LNCaP clone FGC (cell line): ENCODE measurements at regions not wholly inside any gene's neighbourhood (a gene's known extent, or its start where the extent isn't known, plus 50 kb on each side); places are given as distances from the start of the nearest gene placed in this dataset.

Experiments used
- DNase-seq: peaks from one replicate; pipeline ENCODE4 v3.0.0-alpha.2; 2011; ENCODE audit warnings: low read depth
- H3K4me3 ChIP-seq: 2 replicates; pipeline ENCODE4 v1.5.1; 2011; ENCODE audit warnings: mild to moderate bottlenecking, low read depth, low read length, control low read depth
- TF ChIP-seq, protein P1 (sequence below): IDR thresholded peaks from 2 replicates; pipeline ENCODE4 v1.5.1; 2012; ENCODE audit warnings: mild to moderate bottlenecking; ENCODE audit not compliant: control insufficient read depth, insufficient read depth; ENCODE audit errors: extremely low read depth

DNA sequence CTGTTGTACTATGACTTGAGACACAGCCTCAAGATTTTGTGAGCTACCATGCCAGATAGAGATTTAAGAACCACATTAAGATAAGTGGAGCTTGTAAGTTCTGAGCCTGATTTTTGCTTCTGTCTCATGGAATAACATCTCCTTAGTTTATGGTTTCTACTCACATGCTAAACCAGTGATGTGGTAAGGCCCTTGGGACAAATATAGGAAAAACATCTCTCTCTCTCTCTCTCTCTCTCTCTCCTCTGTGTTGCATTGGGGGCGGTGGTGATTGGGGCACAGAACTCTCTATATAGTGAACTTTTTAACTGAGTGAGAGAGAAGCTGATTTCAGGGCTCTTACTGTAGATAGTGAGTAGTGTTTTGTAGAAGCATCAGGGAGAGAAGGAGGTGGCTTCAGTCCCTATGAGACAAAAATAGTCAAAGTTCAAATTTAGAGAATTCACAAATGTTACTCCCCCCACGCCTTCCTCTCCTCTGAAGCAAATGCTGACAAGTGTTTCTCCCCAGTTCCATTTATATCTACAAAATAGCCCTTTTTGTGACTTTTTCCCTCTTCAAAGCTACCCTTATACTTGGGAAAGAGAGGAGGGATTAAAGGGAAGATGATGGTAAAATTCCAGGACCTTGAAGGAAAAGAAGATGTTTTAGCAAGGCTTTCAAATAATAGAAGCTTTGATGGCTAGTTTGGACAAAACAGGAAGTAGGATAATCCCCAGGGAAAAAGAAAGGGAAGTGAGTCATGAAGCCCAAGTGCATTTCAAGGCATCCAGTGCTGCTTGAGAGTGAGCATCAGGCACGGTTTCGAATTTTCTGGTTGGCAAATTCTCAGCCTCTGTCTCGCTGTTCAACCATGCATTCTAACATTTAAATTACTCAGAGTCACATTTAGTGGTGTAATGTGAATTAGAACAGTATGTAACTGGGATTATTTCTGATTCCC is 134.3 kb upstream of the AP1S2 start:
- TF ChIP-seq, protein P1, sequence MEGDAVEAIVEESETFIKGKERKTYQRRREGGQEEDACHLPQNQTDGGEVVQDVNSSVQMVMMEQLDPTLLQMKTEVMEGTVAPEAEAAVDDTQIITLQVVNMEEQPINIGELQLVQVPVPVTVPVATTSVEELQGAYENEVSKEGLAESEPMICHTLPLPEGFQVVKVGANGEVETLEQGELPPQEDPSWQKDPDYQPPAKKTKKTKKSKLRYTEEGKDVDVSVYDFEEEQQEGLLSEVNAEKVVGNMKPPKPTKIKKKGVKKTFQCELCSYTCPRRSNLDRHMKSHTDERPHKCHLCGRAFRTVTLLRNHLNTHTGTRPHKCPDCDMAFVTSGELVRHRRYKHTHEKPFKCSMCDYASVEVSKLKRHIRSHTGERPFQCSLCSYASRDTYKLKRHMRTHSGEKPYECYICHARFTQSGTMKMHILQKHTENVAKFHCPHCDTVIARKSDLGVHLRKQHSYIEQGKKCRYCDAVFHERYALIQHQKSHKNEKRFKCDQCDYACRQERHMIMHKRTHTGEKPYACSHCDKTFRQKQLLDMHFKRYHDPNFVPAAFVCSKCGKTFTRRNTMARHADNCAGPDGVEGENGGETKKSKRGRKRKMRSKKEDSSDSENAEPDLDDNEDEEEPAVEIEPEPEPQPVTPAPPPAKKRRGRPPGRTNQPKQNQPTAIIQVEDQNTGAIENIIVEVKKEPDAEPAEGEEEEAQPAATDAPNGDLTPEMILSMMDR: no peak
- no peak overlapping the region for H3K4me3 ChIP-seq
- DNase-seq: no peak

DNA sequence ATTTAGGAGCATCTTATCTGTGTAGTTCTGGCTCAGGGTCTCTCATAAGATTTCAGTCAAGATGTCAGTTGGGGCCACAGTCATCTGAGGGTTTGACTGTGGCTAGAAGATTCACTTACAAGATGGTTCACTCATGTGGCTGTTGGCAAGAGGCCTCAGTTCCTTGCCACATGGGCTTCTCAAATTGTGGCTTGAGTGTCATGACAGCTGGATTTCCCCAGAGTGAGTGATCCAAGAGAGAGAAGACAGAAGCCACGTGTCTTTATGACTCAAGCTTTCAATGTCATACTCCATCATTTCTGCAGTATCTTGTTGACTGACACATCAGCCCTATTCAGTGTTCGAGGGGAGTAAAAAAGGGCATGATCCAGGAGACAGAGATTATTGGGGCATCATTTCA is 131.3 kb upstream of the AP1S2 start:
- TF ChIP-seq, protein P1: no peak
- no peak overlapping the region for H3K4me3 ChIP-seq
- no peak for DNase-seq

DNA sequence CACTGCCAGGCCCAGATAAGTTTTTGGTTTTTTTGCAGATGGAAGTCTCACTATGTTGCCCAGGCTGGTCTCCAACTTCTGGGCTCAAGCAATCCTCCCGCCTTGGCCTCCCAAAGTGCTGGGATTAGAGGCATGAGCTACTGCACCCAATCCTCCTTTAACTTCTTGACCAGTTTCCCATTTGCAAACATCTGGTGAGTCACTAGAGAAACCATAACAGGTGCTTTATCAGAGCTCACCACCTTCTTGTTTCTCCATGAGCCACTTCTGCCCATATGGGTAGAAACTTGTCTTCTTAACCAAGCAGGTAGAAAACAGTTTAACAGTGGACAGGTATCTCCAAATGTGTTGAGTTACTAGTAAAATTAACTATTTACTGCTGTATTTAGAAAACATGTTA is 128.4 kb upstream of the AP1S2 start:
- no peak overlapping the region for H3K4me3 ChIP-seq

DNA sequence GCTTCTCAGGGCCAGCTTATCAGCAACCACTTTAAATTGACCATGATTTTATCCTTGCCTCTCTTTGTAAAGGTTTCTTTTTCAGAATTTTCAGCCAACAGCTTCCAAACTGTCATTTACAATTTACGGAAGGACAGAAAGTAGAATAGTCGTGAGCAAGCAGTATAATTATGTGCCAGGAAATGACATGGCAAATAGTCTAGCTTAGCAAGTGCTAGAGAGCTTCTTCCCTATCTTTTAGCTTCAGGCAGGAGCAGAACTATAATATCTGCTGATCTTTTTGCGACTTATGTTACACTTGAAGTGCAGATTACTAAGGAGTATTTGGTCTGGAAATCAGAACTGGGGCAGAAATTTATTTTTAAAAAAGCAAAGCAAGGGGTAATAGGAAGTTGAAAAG is 123.0 kb upstream of the AP1S2 start:
- DNase-seq: no peak
- TF ChIP-seq, protein P1: no peak
- H3K4me3 ChIP-seq: no peak overlapping the region

More for the DNA sequence above, 128.4 kb upstream of the AP1S2 start:
- DNase-seq: no peak
- TF ChIP-seq, protein P1: no peak

DNA sequence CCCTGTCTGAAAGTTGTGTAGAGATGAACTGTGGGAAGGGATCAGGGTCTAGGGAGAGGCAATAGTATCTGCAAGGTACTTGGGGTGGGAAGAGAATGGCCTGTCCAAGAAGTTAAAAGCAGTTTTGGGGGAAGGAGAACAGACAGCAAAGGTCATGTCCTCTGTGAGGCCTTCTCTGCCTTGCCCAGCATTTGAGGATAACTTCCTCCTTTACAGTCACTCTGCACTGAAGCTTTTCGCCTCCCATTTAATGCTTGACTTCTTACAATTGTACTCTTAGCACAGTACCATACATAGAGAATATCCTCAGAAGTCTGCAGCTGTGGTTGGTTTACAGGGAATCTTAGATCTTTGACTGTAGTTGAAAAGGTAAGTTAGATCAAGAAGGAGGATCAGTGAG is 121.8 kb upstream of the AP1S2 start:
- TF ChIP-seq, protein P1: no peak
- H3K4me3 ChIP-seq: no peak overlapping the region
- DNase-seq: no peak

DNA sequence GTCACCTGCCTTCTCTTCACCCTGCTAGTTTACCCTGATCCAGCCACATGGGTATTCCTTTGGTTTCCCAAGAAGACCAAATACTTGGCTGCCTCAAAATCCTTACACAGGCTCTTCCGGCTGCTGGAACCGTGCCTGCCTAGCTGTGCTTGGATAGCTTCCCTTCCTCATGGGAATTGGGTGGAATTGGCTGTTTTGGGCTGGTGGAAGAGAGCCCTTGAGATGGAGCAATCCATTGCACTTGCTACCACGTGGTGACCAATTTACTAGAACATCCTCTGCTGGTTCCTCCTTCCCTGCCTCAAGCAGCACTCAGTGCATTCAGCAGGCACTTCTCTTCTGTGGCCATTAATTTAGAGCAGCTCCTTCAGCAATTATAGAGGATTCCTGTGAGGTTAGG is 119.3 kb upstream of the AP1S2 start:
- TF ChIP-seq, protein P1: no peak
- DNase-seq: no peak
- H3K4me3 ChIP-seq: no peak overlapping the region
